SK-N-SH treated with all-trans-retinoic acid at 6 μM for 48 hours (cell line): ENCODE measurements at regions not wholly inside any gene's neighbourhood (a gene's known extent, or its start where the extent isn't known, plus 50 kb on each side); places are given as distances from the start of the nearest gene placed in this dataset.

Experiments used
- ATAC-seq: fragments of 200-7000 bp; cut with Tn5 transposase; 3 replicates; pipeline ENCODE4 v1.9.1; 2020; ENCODE audit warnings: mild to moderate bottlenecking, moderate library complexity
- ARNTL ChIP-seq: fragments of 450-650 bp; formaldehyde crosslinking; IDR thresholded peaks from 2 replicates; pipeline ENCODE4 v1.5.0; 2020; ENCODE audit warnings: low read depth, mild to moderate bottlenecking, moderate library complexity, borderline replicate concordance
- BACH2 ChIP-seq: fragments of 250-450 bp; sonication (Bioruptor Pico); IDR thresholded peaks from 2 replicates; pipeline ENCODE4 v1.9.0; 2021; ENCODE audit warnings: mild to moderate bottlenecking, borderline replicate concordance
- CSDC2 ChIP-seq: fragments of 250-450 bp; sonication (Bioruptor Pico); IDR thresholded peaks from 2 replicates; pipeline ENCODE4 v1.5.0; 2020; ENCODE audit warnings: mild to moderate bottlenecking, moderate library complexity
- ESRRG ChIP-seq: fragments of 250-450 bp; sonication (Bioruptor Pico); IDR thresholded peaks from 2 replicates; pipeline ENCODE4 v1.6.1; 2021; ENCODE audit warnings: mild to moderate bottlenecking
- GLIS3 ChIP-seq: fragments of 250-450 bp; sonication (Bioruptor Pico); IDR thresholded peaks from 2 replicates; pipeline ENCODE4 v1.5.0; 2020; ENCODE audit warnings: mild to moderate bottlenecking, moderate library complexity
- ISL1 ChIP-seq: fragments of 250-450 bp; sonication (Bioruptor Pico); IDR thresholded peaks from 2 replicates; pipeline ENCODE4 v2.1.2; 2022; ENCODE audit warnings: mild to moderate bottlenecking, moderate library complexity
- OSR1 ChIP-seq: fragments of 250-450 bp; sonication (Bioruptor Pico); IDR thresholded peaks from 2 replicates; pipeline ENCODE4 v1.8.0; 2022; ENCODE audit warnings: moderate library complexity, mild to moderate bottlenecking, inconsistent platforms
- PPARA ChIP-seq: fragments of 250-450 bp; sonication (Bioruptor Pico); IDR thresholded peaks from 2 replicates; pipeline ENCODE4 v1.5.0; 2020; ENCODE audit warnings: mild to moderate bottlenecking, borderline replicate concordance
- SNAI2 ChIP-seq: fragments of 250-450 bp; sonication (Bioruptor Pico); IDR thresholded peaks from 2 replicates; pipeline ENCODE4 v1.5.0; 2020; ENCODE audit warnings: mild to moderate bottlenecking, moderate library complexity
- TCF4 ChIP-seq: fragments of 250-450 bp; sonication (Bioruptor Pico); IDR thresholded peaks from 2 replicates; pipeline ENCODE4 v1.8.0; 2021; ENCODE audit warnings: mild to moderate bottlenecking, moderate library complexity, borderline replicate concordance
- TOX ChIP-seq: fragments of 250-450 bp; sonication (Bioruptor Pico); IDR thresholded peaks from 2 replicates; pipeline ENCODE4 v1.8.0; 2021; ENCODE audit warnings: mild to moderate bottlenecking, moderate library complexity, borderline replicate concordance
- ZC3H10 ChIP-seq: fragments of 250-450 bp; sonication (Bioruptor Pico); IDR thresholded peaks from 2 replicates; pipeline ENCODE4 v1.5.1; 2021; ENCODE audit warnings: mild to moderate bottlenecking, moderate library complexity
- ZFP3 ChIP-seq: fragments of 250-450 bp; sonication (Bioruptor Pico); IDR thresholded peaks from 2 replicates; pipeline ENCODE4 v1.5.0; 2020; ENCODE audit warnings: mild to moderate bottlenecking, moderate library complexity
- ZFP30 ChIP-seq: fragments of 450-650 bp; formaldehyde crosslinking; IDR thresholded peaks from 2 replicates; pipeline ENCODE4 v1.5.0; 2022; ENCODE audit warnings: mild to moderate bottlenecking, moderate library complexity
- ZNF565 ChIP-seq: fragments of 450-650 bp; formaldehyde crosslinking; conservative IDR thresholded peaks from 2 replicates; pipeline ENCODE4 v1.5.0; 2020; ENCODE audit warnings: low read depth, mild to moderate bottlenecking, moderate library complexity
- ZNF70 ChIP-seq: fragments of 450-650 bp; formaldehyde crosslinking; IDR thresholded peaks from 2 replicates; pipeline ENCODE4 v1.5.0; 2020; ENCODE audit warnings: mild to moderate bottlenecking, moderate library complexity
- ZNF8 ChIP-seq: fragments of 450-650 bp; formaldehyde crosslinking; IDR thresholded peaks from 2 replicates; pipeline ENCODE4 v1.5.0; 2020; ENCODE audit warnings: mild to moderate bottlenecking, moderate library complexity
- TF ChIP-seq, protein P1 (sequence below): fragments of 250-450 bp; sonication (Bioruptor Pico); IDR thresholded peaks from 2 replicates; pipeline ENCODE4 v1.5.1; 2020; ENCODE audit warnings: low read depth, mild to moderate bottlenecking, moderate library complexity
- TF ChIP-seq, protein P2 (sequence below): fragments of 250-450 bp; sonication (Bioruptor Pico); IDR thresholded peaks from 2 replicates; pipeline ENCODE4 v1.5.0; 2020; ENCODE audit warnings: mild to moderate bottlenecking, moderate library complexity
- TF ChIP-seq, protein P3 (sequence below): fragments of 250-450 bp; sonication (Bioruptor Pico); IDR thresholded peaks from 2 replicates; pipeline ENCODE4 v1.8.0; 2020; ENCODE audit warnings: mild to moderate bottlenecking, moderate library complexity, borderline replicate concordance
- TF ChIP-seq, protein P4 (sequence below): fragments of 250-450 bp; sonication (Bioruptor Pico); IDR thresholded peaks from 2 replicates; pipeline ENCODE4 v1.8.0; 2021; ENCODE audit warnings: low read depth, mild to moderate bottlenecking, moderate library complexity, borderline replicate concordance
- TF ChIP-seq, protein P5 (sequence below): fragments of 250-450 bp; sonication (Bioruptor Pico); IDR thresholded peaks from 2 replicates; pipeline ENCODE4 v1.5.1; 2021; ENCODE audit warnings: mild to moderate bottlenecking, moderate library complexity

DNA sequence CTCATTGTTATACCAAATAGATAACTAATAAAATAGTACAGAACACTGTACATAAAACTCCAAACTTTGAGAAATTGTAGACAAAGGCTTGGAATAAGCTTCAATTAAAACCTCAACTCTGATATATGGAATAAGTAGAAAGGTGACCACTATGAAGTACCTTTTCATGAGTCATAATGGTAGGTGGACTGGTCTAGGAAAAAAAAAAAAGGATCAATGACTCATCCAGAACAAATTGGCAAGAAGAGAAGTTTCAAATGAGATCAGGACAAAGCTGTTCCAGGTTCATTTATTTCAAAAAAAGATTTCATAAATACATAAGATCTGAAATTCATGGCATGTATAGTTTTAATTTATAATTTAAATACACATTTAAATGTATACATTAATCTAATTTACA lies 769.7 kb downstream of the SUCLG1 start:
- no peak for ATAC-seq
- TF ChIP-seq ZNF70 (CRISPR knock-in tag) (no peak), ESRRG (no peak), TOX (CRISPR knock-in tag) (no peak), ISL1 (CRISPR knock-in tag) (no peak), ZFP30 (CRISPR knock-in tag) (no peak), ARNTL (no peak), SNAI2 (no peak), ZNF8 (CRISPR knock-in tag) (no peak), TCF4 (CRISPR knock-in tag) (no peak), ZFP3 (CRISPR knock-in tag) (no peak), ZC3H10 (CRISPR knock-in tag) (no peak), ZNF565 (CRISPR knock-in tag) (no peak), GLIS3 (CRISPR knock-in tag) (no peak), OSR1 (CRISPR knock-in tag) (no peak)
- TF ChIP-seq, protein P1, sequence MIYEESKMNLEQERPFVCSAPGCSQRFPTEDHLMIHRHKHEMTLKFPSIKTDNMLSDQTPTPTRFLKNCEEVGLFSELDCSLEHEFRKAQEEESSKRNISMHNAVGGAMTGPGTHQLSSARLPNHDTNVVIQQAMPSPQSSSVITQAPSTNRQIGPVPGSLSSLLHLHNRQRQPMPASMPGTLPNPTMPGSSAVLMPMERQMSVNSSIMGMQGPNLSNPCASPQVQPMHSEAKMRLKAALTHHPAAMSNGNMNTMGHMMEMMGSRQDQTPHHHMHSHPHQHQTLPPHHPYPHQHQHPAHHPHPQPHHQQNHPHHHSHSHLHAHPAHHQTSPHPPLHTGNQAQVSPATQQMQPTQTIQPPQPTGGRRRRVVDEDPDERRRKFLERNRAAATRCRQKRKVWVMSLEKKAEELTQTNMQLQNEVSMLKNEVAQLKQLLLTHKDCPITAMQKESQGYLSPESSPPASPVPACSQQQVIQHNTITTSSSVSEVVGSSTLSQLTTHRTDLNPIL: no peak
- TF ChIP-seq, protein P2, sequence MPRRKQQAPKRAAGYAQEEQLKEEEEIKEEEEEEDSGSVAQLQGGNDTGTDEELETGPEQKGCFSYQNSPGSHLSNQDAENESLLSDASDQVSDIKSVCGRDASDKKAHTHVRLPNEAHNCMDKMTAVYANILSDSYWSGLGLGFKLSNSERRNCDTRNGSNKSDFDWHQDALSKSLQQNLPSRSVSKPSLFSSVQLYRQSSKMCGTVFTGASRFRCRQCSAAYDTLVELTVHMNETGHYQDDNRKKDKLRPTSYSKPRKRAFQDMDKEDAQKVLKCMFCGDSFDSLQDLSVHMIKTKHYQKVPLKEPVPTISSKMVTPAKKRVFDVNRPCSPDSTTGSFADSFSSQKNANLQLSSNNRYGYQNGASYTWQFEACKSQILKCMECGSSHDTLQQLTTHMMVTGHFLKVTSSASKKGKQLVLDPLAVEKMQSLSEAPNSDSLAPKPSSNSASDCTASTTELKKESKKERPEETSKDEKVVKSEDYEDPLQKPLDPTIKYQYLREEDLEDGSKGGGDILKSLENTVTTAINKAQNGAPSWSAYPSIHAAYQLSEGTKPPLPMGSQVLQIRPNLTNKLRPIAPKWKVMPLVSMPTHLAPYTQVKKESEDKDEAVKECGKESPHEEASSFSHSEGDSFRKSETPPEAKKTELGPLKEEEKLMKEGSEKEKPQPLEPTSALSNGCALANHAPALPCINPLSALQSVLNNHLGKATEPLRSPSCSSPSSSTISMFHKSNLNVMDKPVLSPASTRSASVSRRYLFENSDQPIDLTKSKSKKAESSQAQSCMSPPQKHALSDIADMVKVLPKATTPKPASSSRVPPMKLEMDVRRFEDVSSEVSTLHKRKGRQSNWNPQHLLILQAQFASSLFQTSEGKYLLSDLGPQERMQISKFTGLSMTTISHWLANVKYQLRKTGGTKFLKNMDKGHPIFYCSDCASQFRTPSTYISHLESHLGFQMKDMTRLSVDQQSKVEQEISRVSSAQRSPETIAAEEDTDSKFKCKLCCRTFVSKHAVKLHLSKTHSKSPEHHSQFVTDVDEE: no peak
- TF ChIP-seq, protein P3, sequence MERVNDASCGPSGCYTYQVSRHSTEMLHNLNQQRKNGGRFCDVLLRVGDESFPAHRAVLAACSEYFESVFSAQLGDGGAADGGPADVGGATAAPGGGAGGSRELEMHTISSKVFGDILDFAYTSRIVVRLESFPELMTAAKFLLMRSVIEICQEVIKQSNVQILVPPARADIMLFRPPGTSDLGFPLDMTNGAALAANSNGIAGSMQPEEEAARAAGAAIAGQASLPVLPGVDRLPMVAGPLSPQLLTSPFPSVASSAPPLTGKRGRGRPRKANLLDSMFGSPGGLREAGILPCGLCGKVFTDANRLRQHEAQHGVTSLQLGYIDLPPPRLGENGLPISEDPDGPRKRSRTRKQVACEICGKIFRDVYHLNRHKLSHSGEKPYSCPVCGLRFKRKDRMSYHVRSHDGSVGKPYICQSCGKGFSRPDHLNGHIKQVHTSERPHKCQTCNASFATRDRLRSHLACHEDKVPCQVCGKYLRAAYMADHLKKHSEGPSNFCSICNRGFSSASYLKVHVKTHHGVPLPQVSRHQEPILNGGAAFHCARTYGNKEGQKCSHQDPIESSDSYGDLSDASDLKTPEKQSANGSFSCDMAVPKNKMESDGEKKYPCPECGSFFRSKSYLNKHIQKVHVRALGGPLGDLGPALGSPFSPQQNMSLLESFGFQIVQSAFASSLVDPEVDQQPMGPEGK (CRISPR knock-in tag): no peak
- TF ChIP-seq, protein P4, sequence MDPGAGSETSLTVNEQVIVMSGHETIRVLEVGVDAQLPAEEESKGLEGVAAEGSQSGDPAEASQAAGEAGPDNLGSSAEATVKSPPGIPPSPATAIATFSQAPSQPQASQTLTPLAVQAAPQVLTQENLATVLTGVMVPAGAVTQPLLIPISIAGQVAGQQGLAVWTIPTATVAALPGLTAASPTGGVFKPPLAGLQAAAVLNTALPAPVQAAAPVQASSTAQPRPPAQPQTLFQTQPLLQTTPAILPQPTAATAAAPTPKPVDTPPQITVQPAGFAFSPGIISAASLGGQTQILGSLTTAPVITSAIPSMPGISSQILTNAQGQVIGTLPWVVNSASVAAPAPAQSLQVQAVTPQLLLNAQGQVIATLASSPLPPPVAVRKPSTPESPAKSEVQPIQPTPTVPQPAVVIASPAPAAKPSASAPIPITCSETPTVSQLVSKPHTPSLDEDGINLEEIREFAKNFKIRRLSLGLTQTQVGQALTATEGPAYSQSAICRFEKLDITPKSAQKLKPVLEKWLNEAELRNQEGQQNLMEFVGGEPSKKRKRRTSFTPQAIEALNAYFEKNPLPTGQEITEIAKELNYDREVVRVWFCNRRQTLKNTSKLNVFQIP: no peak

DNA sequence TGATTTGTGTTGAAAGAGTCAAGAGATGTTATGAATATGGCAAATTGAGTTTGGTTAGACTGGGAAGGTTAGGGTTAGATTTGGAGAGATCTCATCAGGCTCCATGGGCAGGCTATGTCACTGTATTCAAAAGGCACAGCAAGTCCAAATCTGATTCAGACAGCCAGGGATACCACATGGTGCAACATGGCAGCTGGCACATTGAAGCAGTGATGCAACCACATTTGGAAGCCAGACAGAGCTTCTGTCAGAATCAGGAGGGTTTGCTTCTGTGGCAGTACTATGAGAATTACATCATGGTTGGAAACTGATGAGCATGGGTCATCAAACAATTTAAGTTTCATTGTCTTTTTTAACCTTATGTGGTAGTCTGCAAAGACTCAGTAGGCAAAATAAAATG lies 772.2 kb downstream of the SUCLG1 start:
- no peak for ATAC-seq
- TF ChIP-seq BACH2 (CRISPR knock-in tag): no peak
- no peak for TF ChIP-seq CSDC2 (CRISPR knock-in tag)
- TF ChIP-seq TCF4 (CRISPR knock-in tag): no peak
- TF ChIP-seq, protein P2: no peak
- no peak for TF ChIP-seq ESRRG
- TF ChIP-seq, protein P4: no peak
- TF ChIP-seq ISL1 (CRISPR knock-in tag): no peak
- no peak for TF ChIP-seq PPARA (CRISPR knock-in tag)
- TF ChIP-seq, protein P5, sequence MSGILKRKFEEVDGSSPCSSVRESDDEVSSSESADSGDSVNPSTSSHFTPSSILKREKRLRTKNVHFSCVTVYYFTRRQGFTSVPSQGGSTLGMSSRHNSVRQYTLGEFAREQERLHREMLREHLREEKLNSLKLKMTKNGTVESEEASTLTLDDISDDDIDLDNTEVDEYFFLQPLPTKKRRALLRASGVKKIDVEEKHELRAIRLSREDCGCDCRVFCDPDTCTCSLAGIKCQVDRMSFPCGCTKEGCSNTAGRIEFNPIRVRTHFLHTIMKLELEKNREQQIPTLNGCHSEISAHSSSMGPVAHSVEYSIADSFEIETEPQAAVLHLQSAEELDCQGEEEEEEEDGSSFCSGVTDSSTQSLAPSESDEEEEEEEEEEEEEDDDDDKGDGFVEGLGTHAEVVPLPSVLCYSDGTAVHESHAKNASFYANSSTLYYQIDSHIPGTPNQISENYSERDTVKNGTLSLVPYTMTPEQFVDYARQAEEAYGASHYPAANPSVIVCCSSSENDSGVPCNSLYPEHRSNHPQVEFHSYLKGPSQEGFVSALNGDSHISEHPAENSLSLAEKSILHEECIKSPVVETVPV (CRISPR knock-in tag): no peak
- no peak for TF ChIP-seq ARNTL
- TF ChIP-seq ZFP30 (CRISPR knock-in tag): no peak
- TF ChIP-seq TOX (CRISPR knock-in tag): no peak
- TF ChIP-seq ZNF70 (CRISPR knock-in tag): no peak
